ENCODE measurements at regions not wholly inside any gene's neighbourhood (a gene's known extent, or its start where the extent isn't known, plus 50 kb on each side); places are given as distances from the start of the nearest gene placed in this dataset.

DNA sequence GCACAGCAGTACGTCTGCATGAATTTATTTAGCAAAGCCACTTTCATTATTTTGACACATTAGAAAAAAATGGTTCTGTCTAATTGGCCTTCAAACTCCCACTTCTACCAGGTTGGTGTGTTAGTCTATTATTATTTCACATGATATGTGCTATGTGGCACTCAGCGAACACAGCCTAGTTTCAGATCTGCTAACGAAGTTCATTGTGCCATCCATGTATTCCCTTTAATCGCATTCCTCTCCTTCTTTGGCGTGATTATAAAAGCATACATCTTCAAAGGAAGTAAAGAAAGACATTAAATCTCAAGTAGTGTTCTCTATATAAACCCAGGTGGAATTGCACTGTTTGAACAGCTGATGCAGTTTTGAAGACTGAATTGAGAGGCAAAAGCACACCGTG lies 96.4 kb upstream of the CACNA2D1 start:
- no peak overlapping the region for H3K4me3 Mint-ChIP-seq
- TF ChIP-seq, protein P1, sequence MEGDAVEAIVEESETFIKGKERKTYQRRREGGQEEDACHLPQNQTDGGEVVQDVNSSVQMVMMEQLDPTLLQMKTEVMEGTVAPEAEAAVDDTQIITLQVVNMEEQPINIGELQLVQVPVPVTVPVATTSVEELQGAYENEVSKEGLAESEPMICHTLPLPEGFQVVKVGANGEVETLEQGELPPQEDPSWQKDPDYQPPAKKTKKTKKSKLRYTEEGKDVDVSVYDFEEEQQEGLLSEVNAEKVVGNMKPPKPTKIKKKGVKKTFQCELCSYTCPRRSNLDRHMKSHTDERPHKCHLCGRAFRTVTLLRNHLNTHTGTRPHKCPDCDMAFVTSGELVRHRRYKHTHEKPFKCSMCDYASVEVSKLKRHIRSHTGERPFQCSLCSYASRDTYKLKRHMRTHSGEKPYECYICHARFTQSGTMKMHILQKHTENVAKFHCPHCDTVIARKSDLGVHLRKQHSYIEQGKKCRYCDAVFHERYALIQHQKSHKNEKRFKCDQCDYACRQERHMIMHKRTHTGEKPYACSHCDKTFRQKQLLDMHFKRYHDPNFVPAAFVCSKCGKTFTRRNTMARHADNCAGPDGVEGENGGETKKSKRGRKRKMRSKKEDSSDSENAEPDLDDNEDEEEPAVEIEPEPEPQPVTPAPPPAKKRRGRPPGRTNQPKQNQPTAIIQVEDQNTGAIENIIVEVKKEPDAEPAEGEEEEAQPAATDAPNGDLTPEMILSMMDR (IDR thresholded peaks at IDR 0.05): no peak
- TF ChIP-seq EZH2 (IDR thresholded peaks at IDR 0.05; ENCODE audit: borderline replicate concordance, insufficient read depth, low read depth, low read length, poor library complexity, severe bottlenecking): no peak
- H3K27ac Mint-ChIP-seq: no peak overlapping the region
- no peaks in the 10 kb centered on the region for H3K27me3 Mint-ChIP-seq
- Histone ChIP-seq H3K9me3 (ENCODE audit: control extremely low read depth in 1 of 3, control insufficient read depth in 2 of 3, insufficient read depth in 1 of 3, low read length in 2 of 3) (no peaks in the 10 kb centered on the region), H3K9ac (ENCODE audit: low read length) (no peak overlapping the region), H2AFZ (ENCODE audit: insufficient read depth, low read depth, low read length, poor library complexity, severe bottlenecking) (no peak overlapping the region), H3K79me2 (ENCODE audit: control insufficient read depth, insufficient read depth, low read length) (no peaks in the 10 kb centered on the region), H4K20me1 (ENCODE audit: control insufficient read depth, insufficient read depth, low read length, poor library complexity, severe bottlenecking) (no peaks in the 10 kb centered on the region), H3K36me3 (replicated peaks in 1 of 2; ENCODE audit: control extremely low read depth in 1 of 2, control insufficient read depth in 1 of 2, extremely low read depth in 1 of 2, insufficient read depth in 2 of 2, low read length in 1 of 2) (no peaks in the 10 kb centered on the region), H3K27ac (ENCODE audit: low read length in 2 of 2) (no peak overlapping the region), H3K4me3 (ENCODE audit: control extremely low read depth in 1 of 5, extremely low read depth in 1 of 5, insufficient read depth in 1 of 5, low read depth in 2 of 5, low read length in 4 of 5) (no peak overlapping the region), H3K4me2 (replicated peaks; ENCODE audit: low read depth, low read length, poor library complexity, severe bottlenecking) (no peak overlapping the region), H3K27me3 (replicated peaks in 1 of 4; ENCODE audit: control extremely low read depth in 1 of 4, control insufficient read depth in 3 of 4, insufficient read depth in 4 of 4, low read length in 3 of 4) (no peaks in the 10 kb centered on the region), H3K4me1 (ENCODE audit: control insufficient read depth in 2 of 2, insufficient read depth in 2 of 2, low read length in 2 of 2) (no peaks in the 10 kb centered on the region)
- no CpG with 5 or more reads among the region's 6 CpGs for WGBS (ENCODE audit: insufficient coverage)
- intact Hi-C loops (cut with micrococcal nuclease): no loop called here
- no peak for ATAC-seq (ENCODE audit: low read depth)
- no peaks in the 10 kb centered on the region for H3K4me1 Mint-ChIP-seq
- ChIA-PET CTCF (no interaction called here), POLR2A (no interaction called here)
- peaks cover 7% of the 10 kb centered on the region for H3K9me3 Mint-ChIP-seq (ENCODE audit: insufficient read depth)
- DNase-seq: no peak

DNA sequence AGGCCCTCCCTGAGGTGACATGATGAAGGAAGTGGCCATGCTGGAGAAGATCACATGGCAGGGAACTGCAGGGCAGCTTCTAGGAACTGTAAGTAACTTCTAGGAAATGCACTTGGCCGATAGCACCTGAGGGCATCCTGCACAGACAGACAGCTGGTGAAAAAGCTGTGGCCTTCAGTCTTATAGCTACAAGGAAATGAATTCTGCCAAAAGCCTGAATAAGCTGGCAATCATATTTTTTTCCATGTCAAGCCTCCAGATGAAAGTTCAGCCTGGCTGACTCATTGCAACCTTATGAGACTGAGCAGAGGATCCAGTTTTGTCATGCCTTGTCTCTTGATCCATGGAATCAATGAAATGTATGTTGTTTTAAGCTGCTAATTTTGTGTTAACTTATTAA lies 91.1 kb upstream of the CACNA2D1 start:
- no peak overlapping the region for H3K27ac ChIP-seq (ENCODE audit: low read length in 2 of 2)
- Mint-ChIP-seq H3K27ac (no peak overlapping the region), H3K9me3 (ENCODE audit: insufficient read depth) (peaks cover 7% of the 10 kb centered on the region), H3K4me3 (no peak overlapping the region), H3K27me3 (no peaks in the 10 kb centered on the region), H3K4me1 (no peaks in the 10 kb centered on the region)
- ATAC-seq (ENCODE audit: low read depth) (no peak), DNase-seq (no peak)
- no peaks in the 10 kb centered on the region for H3K4me1 ChIP-seq (ENCODE audit: control insufficient read depth in 2 of 2, insufficient read depth in 2 of 2, low read length in 2 of 2)
- H3K27me3 ChIP-seq (replicated peaks in 1 of 4; ENCODE audit: control extremely low read depth in 1 of 4, control insufficient read depth in 3 of 4, insufficient read depth in 4 of 4, low read length in 3 of 4): no peaks in the 10 kb centered on the region
- no peak overlapping the region for H3K4me3 ChIP-seq (ENCODE audit: control extremely low read depth in 1 of 5, extremely low read depth in 1 of 5, insufficient read depth in 1 of 5, low read depth in 2 of 5, low read length in 4 of 5)
- no peaks in the 10 kb centered on the region for H3K79me2 ChIP-seq (ENCODE audit: control insufficient read depth, insufficient read depth, low read length)
- ChIA-PET POLR2A (no interaction called here), CTCF (no interaction called here)
- H3K4me2 ChIP-seq (replicated peaks; ENCODE audit: low read depth, low read length, poor library complexity, severe bottlenecking): no peak overlapping the region
- WGBS (ENCODE audit: insufficient coverage): 91% methylated on average over 1 of the region's 1 CpG
- no peaks in the 10 kb centered on the region for H3K36me3 ChIP-seq (replicated peaks in 1 of 2; ENCODE audit: control extremely low read depth in 1 of 2, control insufficient read depth in 1 of 2, extremely low read depth in 1 of 2, insufficient read depth in 2 of 2, low read length in 1 of 2)
- H4K20me1 ChIP-seq (ENCODE audit: control insufficient read depth, insufficient read depth, low read length, poor library complexity, severe bottlenecking): no peaks in the 10 kb centered on the region
- TF ChIP-seq, protein P1 (IDR thresholded peaks at IDR 0.05): no peak
- TF ChIP-seq EZH2 (IDR thresholded peaks at IDR 0.05; ENCODE audit: borderline replicate concordance, insufficient read depth, low read depth, low read length, poor library complexity, severe bottlenecking): no peak
- intact Hi-C loops (cut with micrococcal nuclease): no loop called here
- no peak overlapping the region for H2AFZ ChIP-seq (ENCODE audit: insufficient read depth, low read depth, low read length, poor library complexity, severe bottlenecking)
- H3K9ac ChIP-seq (ENCODE audit: low read length): no peak overlapping the region
- H3K9me3 ChIP-seq (ENCODE audit: control extremely low read depth in 1 of 3, control insufficient read depth in 2 of 3, insufficient read depth in 1 of 3, low read length in 2 of 3): no peaks in the 10 kb centered on the region

Data from B cell (primary cell).